ENCODE measurements at regions not wholly inside any gene's neighbourhood (a gene's known extent, or its start where the extent isn't known, plus 50 kb on each side); places are given as distances from the start of the nearest gene placed in this dataset.
"Not testable (repeated sequence)": the region's sequence is repeated elsewhere in the genome, so short reads cannot be mapped to it uniquely, and the experiment has no call there.

- no peak for DNase-seq (ENCODE audit: low read depth)
These were observed 97.6 kb downstream of the MYCN start for GRCh38 chr2:16037808-16038457.

- DNase-seq (ENCODE audit: low read depth): no peak
These were observed 96.6 kb downstream of the MYCN start for GRCh38 chr2:16036951-16037350.

DNA sequence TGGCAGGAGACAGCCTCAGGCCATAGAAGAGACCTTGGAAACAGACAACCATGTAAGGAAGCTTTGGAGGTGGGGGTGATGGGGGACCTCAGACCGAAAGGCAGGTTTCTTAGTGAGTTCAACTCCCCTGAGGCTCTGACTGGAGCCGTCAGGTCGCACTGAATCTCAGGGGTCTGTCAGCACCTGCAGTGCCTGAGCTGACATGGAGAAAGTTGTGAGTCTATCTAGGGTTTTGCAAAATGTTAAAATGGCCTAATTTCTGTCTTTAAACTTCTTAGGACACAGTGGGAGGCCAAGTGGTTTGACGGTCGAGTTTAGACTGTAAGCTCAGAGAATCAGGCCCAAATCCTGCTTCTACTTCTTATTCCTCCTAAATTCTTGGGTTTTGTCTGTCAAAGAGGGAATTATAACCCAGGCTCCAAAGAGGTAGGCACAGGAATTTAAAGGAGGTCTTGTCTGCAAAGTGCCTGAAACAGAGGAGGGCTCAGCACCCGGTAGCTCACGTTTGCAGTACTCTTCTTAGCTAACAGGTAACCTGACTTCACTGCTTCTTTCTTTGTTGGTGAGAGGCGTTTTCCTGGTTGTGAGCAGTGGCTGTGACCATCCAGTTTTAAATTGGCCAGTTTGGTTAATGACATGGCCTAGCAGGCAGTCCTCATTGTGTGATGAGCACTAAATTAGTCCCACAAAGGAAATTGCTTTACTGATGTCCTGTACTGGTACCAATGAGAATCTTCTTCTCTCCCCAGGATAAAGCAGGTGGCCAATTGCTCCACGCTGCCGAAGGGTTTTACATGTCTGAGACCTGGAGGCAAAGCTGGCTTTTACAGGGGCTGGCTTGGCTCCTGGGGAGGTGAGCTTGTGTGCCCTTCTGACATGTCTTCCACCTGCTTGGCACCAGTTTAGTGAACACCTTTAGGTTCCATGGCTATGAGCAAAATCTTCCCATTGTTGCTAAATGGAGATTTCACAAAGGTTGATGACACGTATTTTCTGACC is 95.7 kb downstream of the MYCN start:
- DNase-seq (ENCODE audit: low read depth): no peak

- DNase-seq (ENCODE audit: low read depth): no peak
These were observed 94.8 kb downstream of the MYCN start for GRCh38 chr2:16034975-16035746.

GRCh38 chr2:16034151-16034974 is 94.0 kb downstream of the MYCN start:
- no peak for DNase-seq (ENCODE audit: low read depth)

GRCh38 chr2:16033032-16033293 is 92.6 kb downstream of the MYCN start:
- no peak for DNase-seq (ENCODE audit: low read depth)

- no peak for DNase-seq (ENCODE audit: low read depth)
These were observed 92.1 kb downstream of the MYCN start for GRCh38 chr2:16032282-16033031.

DNA sequence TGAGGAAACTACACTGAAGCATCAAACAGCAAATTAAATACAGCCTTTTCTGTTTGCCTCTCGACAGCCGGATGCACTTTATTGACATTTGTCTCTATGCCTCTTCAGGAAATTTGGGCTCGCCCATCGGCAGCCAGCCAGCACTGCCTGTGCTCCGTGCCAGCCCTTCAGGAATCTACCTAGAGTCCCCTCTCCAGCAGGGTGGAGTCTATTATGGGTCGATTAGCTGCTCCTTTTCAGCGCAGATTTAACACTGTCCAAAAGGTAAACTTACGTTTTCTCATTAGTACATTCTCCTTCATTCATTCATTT is 91.5 kb downstream of the MYCN start:
- no peak for DNase-seq (ENCODE audit: low read depth)

GRCh38 chr2:16031058-16031847 is 90.9 kb downstream of the MYCN start:
- no peak for DNase-seq (ENCODE audit: low read depth)

- no peak for DNase-seq (ENCODE audit: low read depth)
These were observed 90.1 kb downstream of the MYCN start for GRCh38 chr2:16030206-16031057.

- DNase-seq (ENCODE audit: low read depth): no peak
These were observed 88.3 kb downstream of the MYCN start for GRCh38 chr2:16028644-16029043.

DNA sequence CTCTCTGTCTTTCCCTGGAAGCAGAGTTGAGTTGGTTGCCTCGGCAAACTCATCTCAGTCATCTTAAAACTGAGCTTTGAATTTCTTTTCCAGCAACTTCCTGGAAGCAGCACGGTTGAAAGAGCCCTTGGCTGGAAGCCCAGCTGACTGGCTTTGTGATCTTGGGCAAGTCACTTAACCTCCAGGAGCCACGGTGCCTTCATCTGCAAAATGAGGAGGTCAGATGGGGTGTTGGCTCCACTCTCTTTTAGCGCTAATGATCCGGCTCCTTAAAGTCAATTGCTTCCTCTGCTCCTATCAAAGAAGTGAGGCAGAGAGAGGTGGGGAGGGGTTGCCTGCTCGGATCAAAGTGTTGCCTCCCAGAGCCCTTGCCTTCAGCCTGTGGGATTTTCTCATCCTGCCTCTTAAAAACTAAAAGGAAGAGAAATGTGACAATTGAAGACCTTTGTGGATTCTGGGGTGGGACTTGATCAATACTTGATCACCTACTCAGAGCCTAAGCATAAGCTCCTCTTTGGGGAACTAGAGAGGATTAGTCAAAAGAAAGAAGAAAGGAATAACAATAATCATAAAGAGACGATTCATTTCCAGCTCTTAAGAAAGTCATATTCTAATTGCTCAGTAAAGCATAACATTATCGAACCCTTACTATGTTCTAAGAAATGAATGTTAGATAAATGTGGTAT is 86.6 kb downstream of the MYCN start:
- DNase-seq (ENCODE audit: low read depth): no peak

DNA sequence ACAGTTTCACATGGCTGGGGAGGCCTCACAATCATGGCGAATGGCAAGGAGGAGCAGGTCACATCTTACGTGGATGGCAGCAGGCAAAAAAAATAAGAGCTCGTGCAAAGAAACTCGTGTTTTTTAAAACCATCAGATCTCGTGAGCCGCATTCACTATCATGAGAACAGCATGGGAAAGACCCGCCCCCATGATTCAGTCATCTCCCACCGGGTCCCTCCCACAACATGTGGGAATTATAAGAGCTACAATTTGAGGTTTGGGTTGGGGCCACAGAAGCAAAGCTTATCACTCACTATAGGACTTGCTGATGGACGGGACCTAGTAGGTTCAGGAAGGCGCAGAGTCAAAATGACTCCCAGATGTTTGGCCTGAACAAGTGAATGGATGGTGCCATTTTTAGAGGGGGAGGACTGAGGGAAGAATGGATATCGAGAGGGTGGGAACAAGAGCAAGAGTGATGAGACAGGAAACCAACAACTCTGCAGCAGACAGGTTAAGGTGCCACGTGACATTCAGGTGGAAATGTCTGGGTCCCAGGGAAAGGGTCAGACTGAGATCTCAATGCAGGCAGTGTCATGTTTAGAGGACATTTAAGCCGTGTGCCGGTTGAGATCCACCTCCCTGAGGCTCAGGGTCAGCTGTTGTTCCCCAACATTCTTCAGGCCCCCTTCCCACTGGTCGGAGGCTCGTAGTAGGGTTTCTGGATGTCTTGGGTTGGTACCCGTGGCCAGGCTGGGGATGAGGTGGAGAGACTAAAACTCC is 85.7 kb downstream of the MYCN start:
- DNase-seq (ENCODE audit: low read depth): no peak

DNA sequence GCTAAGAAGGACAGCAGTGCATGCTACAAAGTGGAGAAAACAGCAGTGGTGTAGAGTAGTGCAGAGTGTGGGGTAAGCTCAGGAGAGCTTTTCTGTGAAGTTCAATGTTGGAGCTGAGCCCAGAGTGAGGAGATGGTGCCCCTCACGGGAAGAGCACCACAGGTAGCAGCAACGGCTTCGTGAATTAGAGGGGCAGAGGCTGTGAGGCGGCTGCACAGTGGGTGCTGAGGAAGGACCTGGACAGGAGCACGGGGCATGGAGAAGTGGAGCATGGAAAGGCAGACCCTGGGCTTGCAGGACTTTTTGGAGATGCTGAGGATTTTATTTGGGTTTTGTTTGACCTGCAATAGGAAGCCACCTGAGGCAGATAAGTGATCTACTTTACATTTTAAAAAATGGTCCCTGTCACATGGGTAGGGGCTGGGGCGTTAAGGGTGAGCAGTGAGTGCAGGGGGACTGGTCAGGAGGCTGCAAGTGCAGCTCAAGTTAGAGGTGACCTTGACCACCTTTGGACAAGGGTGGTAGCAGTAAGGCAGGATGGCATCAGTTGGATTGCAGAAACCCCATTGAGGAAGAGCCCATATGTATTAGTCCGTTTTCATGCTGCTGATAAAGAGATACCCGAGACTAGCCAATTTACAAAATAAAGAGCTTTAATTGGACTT is 85.0 kb downstream of the MYCN start:
- DNase-seq (ENCODE audit: low read depth): no peak

DNA sequence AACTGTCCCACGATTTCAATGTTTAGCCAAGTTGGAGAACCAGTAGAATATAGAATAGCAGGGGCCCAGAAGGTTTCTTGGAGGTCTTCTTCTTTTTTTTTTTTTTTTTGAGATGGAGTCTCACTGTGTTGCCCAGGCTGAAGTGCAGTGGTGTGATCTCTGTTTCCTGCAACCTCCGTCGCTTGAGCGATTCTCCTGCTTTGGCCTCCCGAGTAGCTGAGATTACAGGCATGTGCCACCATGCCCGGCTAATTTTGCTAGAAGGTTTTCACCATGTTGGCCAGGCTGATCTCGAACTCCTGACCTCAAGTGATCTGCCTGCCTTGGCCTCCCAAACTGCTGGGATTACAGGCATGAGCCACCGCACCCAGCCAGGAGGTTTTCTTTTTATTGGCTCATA is 84.3 kb downstream of the MYCN start:
- DNase-seq (ENCODE audit: low read depth): not testable (repeated sequence)

DNA sequence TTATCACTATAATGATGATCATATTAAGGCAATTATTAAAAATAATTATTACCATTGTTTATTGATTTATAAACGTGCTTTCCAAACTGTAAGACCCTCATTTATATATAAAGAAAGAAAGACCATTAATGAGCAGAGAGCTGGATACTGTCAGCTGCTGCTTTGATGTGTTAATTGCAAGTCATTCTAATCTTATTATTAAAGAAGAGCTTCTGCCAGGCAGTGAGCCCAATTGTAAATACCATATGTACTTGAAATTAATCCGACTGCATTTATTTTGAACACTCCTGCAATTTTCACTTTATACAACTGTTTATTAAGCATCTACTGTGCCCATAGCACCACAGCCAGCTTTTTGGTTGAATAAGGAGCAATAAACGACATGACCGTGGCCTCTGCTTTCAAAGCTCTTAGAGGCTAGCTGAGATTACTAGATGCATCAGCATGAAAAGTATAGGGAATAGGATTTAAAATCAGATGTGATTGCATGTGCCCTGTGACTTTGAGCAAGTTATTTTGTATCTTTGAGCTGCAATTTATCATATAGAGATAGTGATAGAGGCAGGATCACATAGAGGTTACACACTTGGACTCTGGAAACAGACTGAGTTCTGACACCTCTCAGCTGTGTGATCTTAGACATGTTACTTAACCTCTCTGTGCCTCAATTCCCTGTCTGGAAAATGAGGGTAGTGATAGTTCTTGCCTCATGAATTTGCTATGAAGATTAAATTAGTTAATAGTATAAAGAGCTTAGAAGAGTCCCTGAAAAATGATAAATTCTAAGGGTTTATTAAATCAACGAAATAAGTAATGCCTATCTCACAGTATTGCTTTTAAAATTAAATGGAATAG is 83.4 kb downstream of the MYCN start:
- no peak for DNase-seq (ENCODE audit: low read depth)

Data from RPMI7951 (cell line).